ENCODE measurements at regions not wholly inside any gene's neighbourhood (a gene's known extent, or its start where the extent isn't known, plus 50 kb on each side); places are given as distances from the start of the nearest gene placed in this dataset.

DNA sequence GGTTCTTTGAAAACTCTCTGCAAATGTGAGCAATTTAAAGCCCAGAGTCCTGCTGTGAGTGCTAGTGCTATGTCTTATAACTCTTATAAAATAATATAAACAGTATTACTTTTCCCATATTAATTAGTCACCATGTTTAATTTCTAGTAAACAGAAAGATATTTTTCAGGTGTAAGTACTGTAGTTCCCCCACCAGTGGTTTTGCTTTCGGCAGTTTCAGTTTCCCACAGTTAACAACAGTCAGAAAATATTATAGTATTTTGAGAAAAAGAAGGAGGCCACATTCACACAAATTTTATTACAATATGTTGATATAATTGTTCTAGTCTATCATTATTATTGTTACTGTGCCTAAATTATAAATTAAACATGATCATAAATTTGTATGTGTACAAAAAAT, 800.5 kb downstream of the LRFN5 start:
- Histone ChIP-seq H3K9me3 (ENCODE audit: insufficient read depth, low read length, severe bottlenecking) (no peaks in the 10 kb centered on the region), H3K4me3 (ENCODE audit: low read depth in 1 of 2, low read length in 2 of 2) (no peak overlapping the region), H3K27me3 (ENCODE audit: insufficient read depth, low read length, poor library complexity) (no peaks in the 10 kb centered on the region), H3K79me2 (ENCODE audit: insufficient read depth, low read length) (no peaks in the 10 kb centered on the region), H3K9ac (ENCODE audit: low read depth, low read length) (no peak overlapping the region), H2AFZ (ENCODE audit: low read depth, low read length) (no peak overlapping the region), H3K36me3 (ENCODE audit: insufficient read depth, low read length) (no peaks in the 10 kb centered on the region), H3K4me1 (ENCODE audit: insufficient read depth, low read length) (no peaks in the 10 kb centered on the region), H3K4me2 (ENCODE audit: insufficient read depth, low read length) (no peak overlapping the region), H4K20me1 (ENCODE audit: insufficient read depth, low read length) (no peaks in the 10 kb centered on the region), H3K27ac (ENCODE audit: low read length) (no peak overlapping the region)
- DNase-seq (no peak), ATAC-seq (ENCODE audit: insufficient read depth, low read depth) (no peak)
- TF ChIP-seq EZH2 (IDR thresholded peaks at IDR 0.05; ENCODE audit: borderline replicate concordance, low read depth, low read length, severe bottlenecking): no peak
- no peak for TF ChIP-seq CTCF (IDR thresholded peaks at IDR 0.05; ENCODE audit: borderline replicate concordance, extremely low read depth, low read length, poor library complexity, severe bottlenecking)

GRCh38 chr14:42391146-42391834, 784.6 kb downstream of the LRFN5 start:
- H2AFZ ChIP-seq (ENCODE audit: low read depth, low read length): no peak overlapping the region
- no peak overlapping the region for H3K9ac ChIP-seq (ENCODE audit: low read depth, low read length)
- no peaks in the 10 kb centered on the region for H3K9me3 ChIP-seq (ENCODE audit: insufficient read depth, low read length, severe bottlenecking)
- H3K79me2 ChIP-seq (ENCODE audit: insufficient read depth, low read length): no peaks in the 10 kb centered on the region
- no peak overlapping the region for H3K4me2 ChIP-seq (ENCODE audit: insufficient read depth, low read length)
- TF ChIP-seq EZH2 (IDR thresholded peaks at IDR 0.05; ENCODE audit: borderline replicate concordance, low read depth, low read length, severe bottlenecking) (no peak), CTCF (IDR thresholded peaks at IDR 0.05; ENCODE audit: borderline replicate concordance, extremely low read depth, low read length, poor library complexity, severe bottlenecking) (no peak)
- DNase-seq (no peak), ATAC-seq (ENCODE audit: insufficient read depth, low read depth) (no peak)
- H3K4me1 ChIP-seq (ENCODE audit: insufficient read depth, low read length): no peaks in the 10 kb centered on the region
- no peaks in the 10 kb centered on the region for H3K27me3 ChIP-seq (ENCODE audit: insufficient read depth, low read length, poor library complexity)
- H4K20me1 ChIP-seq (ENCODE audit: insufficient read depth, low read length): no peaks in the 10 kb centered on the region
- H3K27ac ChIP-seq (ENCODE audit: low read length): no peak overlapping the region
- no peaks in the 10 kb centered on the region for H3K36me3 ChIP-seq (ENCODE audit: insufficient read depth, low read length)
- H3K4me3 ChIP-seq (ENCODE audit: low read depth in 1 of 2, low read length in 2 of 2): no peak overlapping the region

GRCh38 chr14:42378880-42379279, 772.2 kb downstream of the LRFN5 start:
- H3K27me3 ChIP-seq (ENCODE audit: insufficient read depth, low read length, poor library complexity): no peaks in the 10 kb centered on the region
- H3K36me3 ChIP-seq (ENCODE audit: insufficient read depth, low read length): no peaks in the 10 kb centered on the region
- no peaks in the 10 kb centered on the region for H4K20me1 ChIP-seq (ENCODE audit: insufficient read depth, low read length)
- H3K4me2 ChIP-seq (ENCODE audit: insufficient read depth, low read length): no peak overlapping the region
- H3K27ac ChIP-seq (ENCODE audit: low read length): no peak overlapping the region
- H2AFZ ChIP-seq (ENCODE audit: low read depth, low read length): no peak overlapping the region
- no peaks in the 10 kb centered on the region for H3K79me2 ChIP-seq (ENCODE audit: insufficient read depth, low read length)
- H3K4me1 ChIP-seq (ENCODE audit: insufficient read depth, low read length): no peaks in the 10 kb centered on the region
- H3K4me3 ChIP-seq (ENCODE audit: low read depth in 1 of 2, low read length in 2 of 2): no peak overlapping the region
- ATAC-seq (ENCODE audit: insufficient read depth, low read depth) (no peak), DNase-seq (no peak)
- TF ChIP-seq EZH2 (IDR thresholded peaks at IDR 0.05; ENCODE audit: borderline replicate concordance, low read depth, low read length, severe bottlenecking) (no peak), CTCF (IDR thresholded peaks at IDR 0.05; ENCODE audit: borderline replicate concordance, extremely low read depth, low read length, poor library complexity, severe bottlenecking) (no peak)
- H3K9ac ChIP-seq (ENCODE audit: low read depth, low read length): no peak overlapping the region
- no peaks in the 10 kb centered on the region for H3K9me3 ChIP-seq (ENCODE audit: insufficient read depth, low read length, severe bottlenecking)

Data from DND-41 (cell line).